Neural cell (in vitro differentiated cells): ENCODE measurements at regions not wholly inside any gene's neighbourhood (a gene's known extent, or its start where the extent isn't known, plus 50 kb on each side); places are given as distances from the start of the nearest gene placed in this dataset.

Source experiments
- H2AFZ ChIP-seq: fragments of 200-600, 300-800 bp; sonication (generic), shearing (Covaris generic); 2 replicates; pipeline ENCODE4 v1.6.0; 2014; ENCODE audit warnings: low read depth, mild to moderate bottlenecking, antibody characterized with exemption, low read length, moderate library complexity
- H3F3A ChIP-seq: fragments of 200-600 bp; shearing (Covaris generic); 2 replicates; pipeline ENCODE4 v1.6.1; 2016; ENCODE audit warnings: mild to moderate bottlenecking, moderate library complexity, mixed read lengths, antibody characterized with exemption, low read length; ENCODE audit not compliant: insufficient read depth, poor library complexity, severe bottlenecking
- H3K27ac ChIP-seq: fragments of 200-600, 300-800 bp; sonication (generic), shearing (Covaris generic); 2 replicates; pipeline ENCODE4 v1.5.1; 2014; ENCODE audit warnings: mild to moderate bottlenecking, low read length, moderate library complexity
- H3K27me3 ChIP-seq: fragments of 300-800, 200-600 bp; sonication (generic), shearing (Covaris generic); 2 replicates; pipeline ENCODE4 v1.6.0; 2014; ENCODE audit warnings: mild to moderate bottlenecking, low read depth, low read length, moderate library complexity; ENCODE audit not compliant: insufficient read depth
- H3K36me3 ChIP-seq: fragments of 300-800, 200-600 bp; sonication (generic), shearing (Covaris generic); 2 replicates; pipeline ENCODE4 v1.5.1; 2014; ENCODE audit warnings: mild to moderate bottlenecking, antibody characterized with exemption, low read length, moderate library complexity; ENCODE audit not compliant: insufficient read depth
- H3K4me2 ChIP-seq: fragments of 300-800, 200-600 bp; sonication (generic), shearing (Covaris generic); 2 replicates; pipeline ENCODE4 v1.6.0; 2014; ENCODE audit warnings: mild to moderate bottlenecking, low read length
- H3K4me3 ChIP-seq: fragments of 300-800, 200-600 bp; sonication (generic), shearing (Covaris generic); 2 replicates; pipeline ENCODE4 v1.5.1; 2014; ENCODE audit warnings: mild to moderate bottlenecking, low read length, moderate library complexity
- H3K79me2 ChIP-seq: fragments of 200-600 bp; shearing (Covaris generic); replicated peaks from 2 replicates; pipeline ENCODE4 v1.6.0; 2014; ENCODE audit warnings: mild to moderate bottlenecking, low read length, moderate library complexity; ENCODE audit not compliant: insufficient read depth
- H3K9ac ChIP-seq: fragments of 300-800, 200-600 bp; sonication (generic), shearing (Covaris generic); 2 replicates; pipeline ENCODE4 v1.6.1; 2016; ENCODE audit warnings: mild to moderate bottlenecking, low read length, mixed read lengths
- H3K9me2 ChIP-seq: fragments of 200-600 bp; shearing (Covaris generic); 2 replicates; pipeline ENCODE4 v1.6.1; 2016; ENCODE audit warnings: mild to moderate bottlenecking, low read length, mixed read lengths; ENCODE audit not compliant: insufficient read depth
- H3K9me3 ChIP-seq: fragments of 200-600, 300-800 bp; sonication (generic), shearing (Covaris generic); 2 replicates; pipeline ENCODE4 v1.6.1; 2016; ENCODE audit warnings: mild to moderate bottlenecking, mixed run types, low read length, moderate library complexity, mixed read lengths
- H4K20me1 ChIP-seq: fragments of 200-600 bp; shearing (Covaris generic); 2 replicates; pipeline ENCODE4 v1.6.1; 2016; ENCODE audit warnings: mild to moderate bottlenecking, mixed run types; ENCODE audit not compliant: insufficient read depth
- EP300 ChIP-seq: fragments of 450-650 bp; conservative IDR thresholded peaks from 2 replicates; pipeline ENCODE4 v1.6.1; 2014; ENCODE audit warnings: antibody characterized with exemption, mild to moderate bottlenecking, moderate library complexity; ENCODE audit not compliant: poor library complexity, severe bottlenecking
- EZH2 ChIP-seq: fragments of 200-600, 300-800 bp; shearing (Covaris generic), sonication (generic); IDR thresholded peaks from 2 replicates; pipeline ENCODE4 v1.6.1; 2014; ENCODE audit warnings: antibody characterized with exemption, low read length, borderline replicate concordance, mild to moderate bottlenecking; ENCODE audit not compliant: insufficient read depth, poor library complexity, severe bottlenecking
- MXI1 ChIP-seq: fragments of 450-650 bp; conservative IDR thresholded peaks from 2 replicates; pipeline ENCODE4 v1.6.1; 2014; ENCODE audit warnings: antibody characterized with exemption, mild to moderate bottlenecking; ENCODE audit not compliant: poor library complexity, severe bottlenecking
- POLR2AphosphoS5 ChIP-seq: IDR thresholded peaks from 2 replicates; pipeline ENCODE4 v1.6.1; 2012
- RAD21 ChIP-seq: fragments of 450-650 bp; conservative IDR thresholded peaks from 2 replicates; pipeline ENCODE4 v1.6.1; 2014; ENCODE audit warnings: antibody characterized with exemption, mild to moderate bottlenecking, moderate library complexity
- REST ChIP-seq: IDR thresholded peaks from 2 replicates; pipeline ENCODE4 v1.6.1; 2012; ENCODE audit warnings: borderline replicate concordance
- SMC3 ChIP-seq: fragments of 450-650 bp; conservative IDR thresholded peaks from 2 replicates; pipeline ENCODE4 v1.6.1; 2014; ENCODE audit warnings: antibody characterized with exemption, mild to moderate bottlenecking, moderate library complexity; ENCODE audit not compliant: poor library complexity
- TAF1 ChIP-seq: IDR thresholded peaks from 2 replicates; pipeline ENCODE4 v1.6.1; 2012; ENCODE audit warnings: low read depth
- TF ChIP-seq, protein P1 (sequence below): fragments of 450-650 bp; IDR thresholded peaks from 2 replicates; pipeline ENCODE4 v1.5.1; 2014; ENCODE audit warnings: antibody characterized with exemption, mild to moderate bottlenecking, moderate library complexity; ENCODE audit not compliant: poor library complexity, severe bottlenecking

DNA sequence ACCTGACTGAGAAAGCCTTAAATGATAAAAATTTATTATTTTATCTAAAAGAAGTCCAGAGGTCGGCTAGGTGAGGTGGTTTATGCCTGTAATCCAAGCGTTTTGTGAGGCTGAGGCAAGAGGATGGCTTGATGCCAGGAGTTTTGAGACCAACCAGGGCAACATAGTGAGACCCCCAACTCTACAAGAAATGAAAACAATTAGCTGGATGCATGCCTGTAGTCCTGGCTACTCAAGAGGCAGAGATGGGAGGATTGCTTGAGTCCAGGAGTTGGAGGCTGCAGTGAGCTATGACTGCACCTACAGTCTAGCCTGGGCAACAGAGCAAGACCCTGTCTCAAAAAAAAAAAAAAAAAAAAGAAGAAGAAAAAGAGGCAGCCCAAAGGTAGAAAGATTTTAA lies 179.9 kb upstream of the KIF2A start:
- no peaks in the 10 kb centered on the region for H3K36me3 ChIP-seq
- H3F3A ChIP-seq = no peaks in the 10 kb centered on the region
- no peaks in the 10 kb centered on the region for H4K20me1 ChIP-seq
- no peak overlapping the region for H3K4me2 ChIP-seq
- no peak overlapping the region for H3K4me3 ChIP-seq
- H3K9me2 ChIP-seq = no peaks in the 10 kb centered on the region
- no peaks in the 10 kb centered on the region for H3K79me2 ChIP-seq
- H3K27ac ChIP-seq = no peak overlapping the region
- no peaks in the 10 kb centered on the region for H3K9me3 ChIP-seq
- no peak overlapping the region for H2AFZ ChIP-seq
- no peaks in the 10 kb centered on the region for H3K27me3 ChIP-seq
- TF ChIP-seq EZH2 (no peak), EP300 (no peak), POLR2AphosphoS5 (no peak), RAD21 (no peak), SMC3 (no peak), REST (no peak), MXI1 (no peak), TAF1 (no peak)
- TF ChIP-seq, protein P1, sequence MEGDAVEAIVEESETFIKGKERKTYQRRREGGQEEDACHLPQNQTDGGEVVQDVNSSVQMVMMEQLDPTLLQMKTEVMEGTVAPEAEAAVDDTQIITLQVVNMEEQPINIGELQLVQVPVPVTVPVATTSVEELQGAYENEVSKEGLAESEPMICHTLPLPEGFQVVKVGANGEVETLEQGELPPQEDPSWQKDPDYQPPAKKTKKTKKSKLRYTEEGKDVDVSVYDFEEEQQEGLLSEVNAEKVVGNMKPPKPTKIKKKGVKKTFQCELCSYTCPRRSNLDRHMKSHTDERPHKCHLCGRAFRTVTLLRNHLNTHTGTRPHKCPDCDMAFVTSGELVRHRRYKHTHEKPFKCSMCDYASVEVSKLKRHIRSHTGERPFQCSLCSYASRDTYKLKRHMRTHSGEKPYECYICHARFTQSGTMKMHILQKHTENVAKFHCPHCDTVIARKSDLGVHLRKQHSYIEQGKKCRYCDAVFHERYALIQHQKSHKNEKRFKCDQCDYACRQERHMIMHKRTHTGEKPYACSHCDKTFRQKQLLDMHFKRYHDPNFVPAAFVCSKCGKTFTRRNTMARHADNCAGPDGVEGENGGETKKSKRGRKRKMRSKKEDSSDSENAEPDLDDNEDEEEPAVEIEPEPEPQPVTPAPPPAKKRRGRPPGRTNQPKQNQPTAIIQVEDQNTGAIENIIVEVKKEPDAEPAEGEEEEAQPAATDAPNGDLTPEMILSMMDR = no peak
- H3K9ac ChIP-seq = no peak overlapping the region

GRCh38 chr5:62127098-62127736 lies 178.8 kb upstream of the KIF2A start:
- H3K9ac ChIP-seq = no peak overlapping the region
- H3K36me3 ChIP-seq = no peaks in the 10 kb centered on the region
- no peaks in the 10 kb centered on the region for H3K9me3 ChIP-seq
- H4K20me1 ChIP-seq = no peaks in the 10 kb centered on the region
- H3K4me3 ChIP-seq = no peak overlapping the region
- no peak overlapping the region for H2AFZ ChIP-seq
- H3K27ac ChIP-seq = no peak overlapping the region
- no peak overlapping the region for H3K4me2 ChIP-seq
- no peaks in the 10 kb centered on the region for H3K27me3 ChIP-seq
- no peak for TF ChIP-seq RAD21
- no peaks in the 10 kb centered on the region for H3F3A ChIP-seq
- no peaks in the 10 kb centered on the region for H3K79me2 ChIP-seq
- H3K9me2 ChIP-seq = no peaks in the 10 kb centered on the region

- no peak overlapping the region for H3K4me2 ChIP-seq
- no peaks in the 10 kb centered on the region for H3F3A ChIP-seq
- H3K9me3 ChIP-seq = no peaks in the 10 kb centered on the region
- no peaks in the 10 kb centered on the region for H3K27me3 ChIP-seq
- H4K20me1 ChIP-seq = no peaks in the 10 kb centered on the region
- TF ChIP-seq POLR2AphosphoS5 (no peak), TAF1 (no peak), EZH2 (no peak)
- TF ChIP-seq, protein P1 = no peak
- H3K79me2 ChIP-seq = no peaks in the 10 kb centered on the region
- H3K4me3 ChIP-seq = no peak overlapping the region
- H3K27ac ChIP-seq = no peak overlapping the region
- H2AFZ ChIP-seq = no peak overlapping the region
- no peak overlapping the region for H3K9ac ChIP-seq
- H3K9me2 ChIP-seq = no peaks in the 10 kb centered on the region
- no peaks in the 10 kb centered on the region for H3K36me3 ChIP-seq
Observed at GRCh38 chr5:62130107-62130506, 175.9 kb upstream of the KIF2A start.
